ENCODE measurements at regions not wholly inside any gene's neighbourhood (a gene's known extent, or its start where the extent isn't known, plus 50 kb on each side); places are given as distances from the start of the nearest gene placed in this dataset.

DNA sequence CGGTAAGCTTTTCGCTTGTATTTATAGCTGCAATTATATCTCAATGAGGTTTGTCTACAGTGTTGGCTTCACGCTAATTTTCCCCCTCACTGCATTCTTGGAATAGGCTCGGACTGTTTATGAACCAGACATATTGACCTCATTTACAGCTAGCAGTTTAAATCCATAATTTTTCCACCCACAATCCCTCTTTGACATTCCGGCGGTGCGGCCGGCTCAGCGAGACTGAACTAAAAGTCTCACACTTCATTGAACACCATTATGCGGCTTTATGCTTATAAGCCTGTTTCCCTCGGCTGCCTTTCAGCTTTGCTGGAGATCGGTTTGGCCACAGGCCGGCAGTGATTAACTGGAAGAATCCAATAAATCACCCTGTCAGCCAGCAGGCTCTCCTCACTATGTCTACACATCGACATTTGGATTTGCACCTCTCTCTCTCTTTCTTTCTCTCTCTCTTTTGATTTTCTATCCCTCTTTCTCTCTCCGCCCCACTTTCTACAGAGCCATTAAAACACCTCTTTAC is 315.0 kb upstream of the TLE4 start:
- H3K9ac ChIP-seq (ENCODE audit: low read length) = no peak overlapping the region
- H3K27me3 ChIP-seq (ENCODE audit: control insufficient read depth, insufficient read depth, low read length) = no peaks in the 10 kb centered on the region
- no peak overlapping the region for H3K27ac ChIP-seq (ENCODE audit: low read depth, low read length)
- no peak overlapping the region for H3K4me3 ChIP-seq (ENCODE audit: low read depth, low read length)
- peaks cover 9% of the 10 kb centered on the region for H3K9me3 ChIP-seq (ENCODE audit: control insufficient read depth, insufficient read depth, low read depth, low read length)
- H3K36me3 ChIP-seq (ENCODE audit: control insufficient read depth, insufficient read depth, low read length) = no peaks in the 10 kb centered on the region
- peaks cover 7% of the 10 kb centered on the region; the same call in 1 of the 2 replicates for H3K4me1 ChIP-seq (ENCODE audit: control insufficient read depth, insufficient read depth, low read length)

DNA sequence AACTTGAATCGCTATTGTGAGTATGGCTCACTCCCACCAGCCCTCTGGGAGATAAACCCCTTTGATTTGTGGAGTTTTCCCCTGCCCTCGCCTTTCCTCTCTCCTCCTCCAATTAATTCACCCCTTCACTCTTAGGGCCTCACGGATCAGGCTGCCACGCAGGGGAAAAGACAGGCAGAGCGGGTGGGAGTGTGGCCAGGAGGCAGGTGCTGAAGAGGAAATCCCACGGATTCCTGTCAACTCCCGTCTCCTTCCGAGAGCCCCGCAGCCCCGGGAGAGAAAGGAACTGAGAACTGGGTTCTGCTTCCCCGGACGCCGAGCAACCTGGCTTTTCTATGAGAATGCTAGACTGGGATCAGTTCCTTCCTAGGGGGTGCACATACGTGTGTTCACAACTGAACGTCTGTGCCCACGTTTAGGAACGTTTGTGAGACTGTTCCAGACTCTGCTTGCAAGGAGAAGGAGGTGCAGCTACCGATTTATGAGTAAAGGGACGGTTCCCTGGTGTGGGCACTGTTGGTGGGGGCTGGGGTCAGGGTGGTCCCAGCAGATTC is 314.5 kb upstream of the TLE4 start:
- peaks cover 7% of the 10 kb centered on the region; the same call in 1 of the 2 replicates for H3K4me1 ChIP-seq (ENCODE audit: control insufficient read depth, insufficient read depth, low read length)
- no peaks in the 10 kb centered on the region for H3K36me3 ChIP-seq (ENCODE audit: control insufficient read depth, insufficient read depth, low read length)
- no peak overlapping the region for H3K27ac ChIP-seq (ENCODE audit: low read depth, low read length)
- no peak overlapping the region for H3K9ac ChIP-seq (ENCODE audit: low read length)
- no peak overlapping the region for H3K4me3 ChIP-seq (ENCODE audit: low read depth, low read length)
- peaks cover 5% of the 10 kb centered on the region; the same call in 1 of the 2 replicates for H3K9me3 ChIP-seq (ENCODE audit: control insufficient read depth, insufficient read depth, low read depth, low read length)
- H3K27me3 ChIP-seq (ENCODE audit: control insufficient read depth, insufficient read depth, low read length) = no peaks in the 10 kb centered on the region

DNA sequence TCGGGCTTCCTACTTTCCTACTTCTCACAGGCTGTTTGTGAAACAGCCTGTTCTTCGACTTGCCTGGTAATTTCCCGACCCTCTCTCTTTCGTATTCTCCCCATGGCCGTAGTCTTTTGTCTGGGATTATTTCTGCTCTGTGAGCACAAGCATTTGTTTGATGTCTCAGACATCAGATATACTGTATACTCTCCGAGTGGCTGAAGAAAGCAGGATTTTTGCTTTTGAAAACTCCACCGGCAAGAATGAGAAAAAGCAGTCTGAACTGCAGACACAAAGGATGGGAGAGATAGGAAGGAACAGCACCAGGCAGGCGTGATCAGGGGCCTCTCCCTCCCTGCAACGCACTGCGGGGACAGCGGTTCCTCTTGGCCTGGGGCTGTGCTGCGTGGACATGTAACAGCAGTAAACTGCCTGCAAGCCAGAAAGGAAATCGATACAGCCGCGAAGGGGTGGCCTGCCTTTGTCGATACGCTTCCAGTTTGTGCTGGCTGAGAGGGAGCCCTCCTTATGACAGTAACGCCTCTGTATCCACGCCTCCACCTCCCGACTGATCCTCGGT is 313.9 kb upstream of the TLE4 start:
- no peaks in the 10 kb centered on the region for H3K36me3 ChIP-seq (ENCODE audit: control insufficient read depth, insufficient read depth, low read length)
- H3K27me3 ChIP-seq (ENCODE audit: control insufficient read depth, insufficient read depth, low read length) = no peaks in the 10 kb centered on the region
- no peak overlapping the region for H3K4me3 ChIP-seq (ENCODE audit: low read depth, low read length)
- H3K9me3 ChIP-seq (ENCODE audit: control insufficient read depth, insufficient read depth, low read depth, low read length) = no peaks in the 10 kb centered on the region
- no peak overlapping the region for H3K27ac ChIP-seq (ENCODE audit: low read depth, low read length)
- no peak overlapping the region for H3K9ac ChIP-seq (ENCODE audit: low read length)
- peaks cover 7% of the 10 kb centered on the region; the same call in 1 of the 2 replicates for H3K4me1 ChIP-seq (ENCODE audit: control insufficient read depth, insufficient read depth, low read length)

DNA sequence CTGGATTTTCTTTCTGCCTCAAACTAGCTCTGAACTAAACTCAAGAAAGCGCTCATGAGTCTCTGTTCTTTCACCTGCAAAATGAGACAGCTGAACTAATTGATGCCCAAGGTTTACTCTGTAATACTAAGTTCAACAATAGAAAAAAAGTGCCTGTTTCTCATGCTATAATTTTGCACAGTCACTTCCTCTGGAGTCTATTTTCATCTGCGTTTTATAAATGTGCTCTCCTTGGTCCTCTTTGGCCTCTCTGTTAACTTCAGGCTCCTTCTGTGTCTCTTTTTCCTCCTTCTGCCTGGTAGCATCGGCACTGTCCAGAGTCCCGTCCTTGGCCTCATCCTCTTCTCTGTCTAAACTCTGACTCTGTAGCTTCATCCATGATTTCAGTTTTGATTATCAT is 311.9 kb upstream of the TLE4 start:
- Histone ChIP-seq H3K36me3 (ENCODE audit: control insufficient read depth, insufficient read depth, low read length) (no peaks in the 10 kb centered on the region), H3K4me3 (ENCODE audit: low read depth, low read length) (no peak overlapping the region), H3K9ac (ENCODE audit: low read length) (no peak overlapping the region), H3K9me3 (ENCODE audit: control insufficient read depth, insufficient read depth, low read depth, low read length) (no peaks in the 10 kb centered on the region), H3K4me1 (ENCODE audit: control insufficient read depth, insufficient read depth, low read length) (peaks cover 7% of the 10 kb centered on the region; the same call in 1 of the 2 replicates), H3K27ac (ENCODE audit: low read depth, low read length) (no peak overlapping the region), H3K27me3 (ENCODE audit: control insufficient read depth, insufficient read depth, low read length) (no peaks in the 10 kb centered on the region)

DNA sequence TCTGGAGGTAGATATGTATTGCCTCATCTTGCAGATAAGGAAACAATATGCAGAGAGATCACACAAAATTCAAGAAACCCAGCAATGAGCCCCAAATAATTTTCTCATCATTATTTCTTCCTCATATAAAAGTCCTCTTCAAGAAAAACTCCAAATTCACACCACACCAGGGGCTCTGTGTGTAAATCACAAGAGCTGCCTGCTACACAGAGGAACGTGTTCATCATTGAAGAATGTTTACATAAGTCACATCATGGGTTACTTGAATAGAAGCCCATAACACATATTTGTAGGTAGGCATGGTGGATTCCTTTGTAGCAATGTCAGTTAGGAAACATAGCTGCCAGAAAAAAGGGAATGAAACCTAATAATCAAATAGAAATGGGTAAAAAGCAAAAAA is 308.1 kb upstream of the TLE4 start:
- Histone ChIP-seq H3K4me1 (ENCODE audit: control insufficient read depth, insufficient read depth, low read length) (no peaks in the 10 kb centered on the region), H3K27me3 (ENCODE audit: control insufficient read depth, insufficient read depth, low read length) (no peaks in the 10 kb centered on the region), H3K9me3 (ENCODE audit: control insufficient read depth, insufficient read depth, low read depth, low read length) (no peaks in the 10 kb centered on the region), H3K36me3 (ENCODE audit: control insufficient read depth, insufficient read depth, low read length) (no peaks in the 10 kb centered on the region), H3K9ac (ENCODE audit: low read length) (no peak overlapping the region), H3K27ac (ENCODE audit: low read depth, low read length) (no peak overlapping the region), H3K4me3 (ENCODE audit: low read depth, low read length) (no peak overlapping the region)

DNA sequence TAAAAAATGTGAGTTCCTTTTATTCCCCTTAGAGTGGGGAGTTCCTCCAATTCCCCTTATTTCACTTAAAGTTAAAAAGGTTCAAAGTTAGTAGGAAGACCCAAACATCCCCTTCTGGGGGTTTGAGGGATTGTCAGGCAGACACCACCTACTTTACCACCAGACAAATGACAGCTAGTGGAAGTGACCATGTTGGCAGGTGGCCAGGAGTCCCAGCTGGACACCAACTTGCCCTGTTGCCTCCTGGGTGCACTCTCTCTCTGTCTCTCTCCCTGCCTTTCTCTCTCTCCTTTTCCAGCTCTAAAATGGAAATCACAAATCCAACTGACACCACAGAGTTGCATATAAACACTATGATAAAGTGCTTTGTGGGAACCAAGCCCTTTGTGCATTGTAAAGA is 307.7 kb upstream of the TLE4 start:
- Histone ChIP-seq H3K27ac (ENCODE audit: low read depth, low read length) (no peak overlapping the region), H3K4me1 (ENCODE audit: control insufficient read depth, insufficient read depth, low read length) (no peaks in the 10 kb centered on the region)

DNA sequence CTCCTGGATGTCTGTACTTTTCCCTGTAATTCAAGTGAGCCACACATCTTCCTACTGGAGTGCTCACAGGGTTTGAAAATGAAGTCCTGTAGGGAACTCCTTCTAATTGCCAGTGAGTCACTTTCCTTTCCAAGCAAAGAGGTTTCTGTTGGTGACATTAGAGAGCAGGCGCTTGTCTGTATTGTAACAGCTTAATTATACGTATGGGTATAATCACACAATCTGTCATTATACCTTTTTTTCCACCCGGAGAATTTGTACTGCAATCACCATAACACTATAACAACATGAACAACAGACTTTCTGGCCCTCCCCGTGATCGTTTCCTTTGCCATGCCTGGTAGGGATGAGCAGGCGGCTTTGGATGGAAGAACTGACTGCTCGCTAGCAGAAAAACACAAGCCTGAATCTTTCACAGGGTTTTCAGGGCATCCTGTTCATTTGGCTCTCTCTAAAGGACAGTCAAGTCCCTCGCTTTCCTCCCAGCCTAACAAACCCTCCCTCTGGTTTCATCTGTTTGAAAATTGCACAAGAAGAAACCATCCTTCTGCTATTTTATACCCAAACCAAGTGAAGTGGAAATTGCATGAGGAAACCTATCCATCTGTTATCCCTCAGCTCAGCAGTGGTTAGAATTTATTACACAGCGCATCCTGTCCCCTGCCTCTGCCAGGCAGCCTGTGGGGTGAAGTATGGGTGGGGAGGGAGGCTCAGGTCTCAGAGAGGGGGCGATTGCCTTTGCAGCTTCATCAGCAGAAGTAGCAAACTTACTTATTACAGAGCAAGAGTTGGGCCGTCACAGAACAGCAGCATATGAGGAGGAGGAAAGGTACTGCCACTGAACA is 307.0 kb upstream of the TLE4 start:
- Histone ChIP-seq H3K27me3 (ENCODE audit: control insufficient read depth, insufficient read depth, low read length) (no peaks in the 10 kb centered on the region), H3K9me3 (ENCODE audit: control insufficient read depth, insufficient read depth, low read depth, low read length) (no peaks in the 10 kb centered on the region), H3K4me1 (ENCODE audit: control insufficient read depth, insufficient read depth, low read length) (no peaks in the 10 kb centered on the region), H3K36me3 (ENCODE audit: control insufficient read depth, insufficient read depth, low read length) (no peaks in the 10 kb centered on the region), H3K9ac (ENCODE audit: low read length) (no peak overlapping the region), H3K4me3 (ENCODE audit: low read depth, low read length) (no peak overlapping the region), H3K27ac (ENCODE audit: low read depth, low read length) (no peak overlapping the region)

More for the DNA sequence above, 307.7 kb upstream of the TLE4 start:
- Histone ChIP-seq H3K9ac (ENCODE audit: low read length) (no peak overlapping the region), H3K9me3 (ENCODE audit: control insufficient read depth, insufficient read depth, low read depth, low read length) (no peaks in the 10 kb centered on the region), H3K4me3 (ENCODE audit: low read depth, low read length) (no peak overlapping the region), H3K27me3 (ENCODE audit: control insufficient read depth, insufficient read depth, low read length) (no peaks in the 10 kb centered on the region), H3K36me3 (ENCODE audit: control insufficient read depth, insufficient read depth, low read length) (no peaks in the 10 kb centered on the region)

DNA sequence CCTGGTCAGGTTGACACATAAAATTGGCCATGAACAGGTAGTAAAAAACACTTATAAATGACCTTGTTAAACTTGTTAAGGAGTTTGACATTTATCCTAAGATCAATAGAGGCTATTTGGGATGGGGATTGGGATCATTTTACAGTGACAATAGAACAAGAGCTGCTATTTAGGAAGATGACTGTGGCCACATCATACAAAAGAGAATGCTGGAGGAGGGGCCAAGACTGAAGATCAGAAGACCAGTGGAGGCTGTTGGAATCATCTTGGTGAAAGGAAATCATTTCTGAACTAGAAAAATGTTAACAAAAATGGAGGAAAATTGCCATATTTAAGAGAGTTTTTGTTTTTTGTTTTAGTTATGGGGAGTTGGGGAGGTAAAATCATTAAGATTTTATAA is 304.8 kb upstream of the TLE4 start:
- Histone ChIP-seq H3K9ac (ENCODE audit: low read length) (no peak overlapping the region), H3K4me3 (ENCODE audit: low read depth, low read length) (no peak overlapping the region), H3K36me3 (ENCODE audit: control insufficient read depth, insufficient read depth, low read length) (no peaks in the 10 kb centered on the region), H3K27ac (ENCODE audit: low read depth, low read length) (no peak overlapping the region), H3K27me3 (ENCODE audit: control insufficient read depth, insufficient read depth, low read length) (no peaks in the 10 kb centered on the region), H3K4me1 (ENCODE audit: control insufficient read depth, insufficient read depth, low read length) (no peaks in the 10 kb centered on the region), H3K9me3 (ENCODE audit: control insufficient read depth, insufficient read depth, low read depth, low read length) (no peaks in the 10 kb centered on the region)

DNA sequence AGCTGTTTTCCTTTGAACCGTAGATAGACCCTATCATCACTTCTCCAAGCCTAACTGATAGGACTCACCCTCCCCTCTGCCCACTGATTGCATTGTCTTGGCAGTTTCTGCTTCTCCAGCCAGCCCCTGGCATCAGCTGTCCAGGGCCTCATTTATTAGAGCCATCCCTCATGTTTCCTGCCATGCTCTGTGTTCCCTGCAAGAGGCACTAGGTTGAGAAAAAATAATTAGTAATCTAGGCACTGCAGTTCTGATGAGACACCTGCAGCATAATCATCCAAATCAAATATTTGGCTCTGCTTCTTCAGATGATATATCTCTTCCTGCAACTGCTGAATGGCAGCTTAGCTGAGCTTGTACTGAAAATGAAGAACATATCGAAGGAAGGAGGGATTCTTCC is 303.0 kb upstream of the TLE4 start:
- Histone ChIP-seq H3K27ac (ENCODE audit: low read depth, low read length) (no peak overlapping the region), H3K9ac (ENCODE audit: low read length) (no peak overlapping the region), H3K27me3 (ENCODE audit: control insufficient read depth, insufficient read depth, low read length) (no peaks in the 10 kb centered on the region), H3K36me3 (ENCODE audit: control insufficient read depth, insufficient read depth, low read length) (no peaks in the 10 kb centered on the region), H3K4me1 (ENCODE audit: control insufficient read depth, insufficient read depth, low read length) (no peaks in the 10 kb centered on the region), H3K4me3 (ENCODE audit: low read depth, low read length) (no peak overlapping the region), H3K9me3 (ENCODE audit: control insufficient read depth, insufficient read depth, low read depth, low read length) (no peaks in the 10 kb centered on the region)

DNA sequence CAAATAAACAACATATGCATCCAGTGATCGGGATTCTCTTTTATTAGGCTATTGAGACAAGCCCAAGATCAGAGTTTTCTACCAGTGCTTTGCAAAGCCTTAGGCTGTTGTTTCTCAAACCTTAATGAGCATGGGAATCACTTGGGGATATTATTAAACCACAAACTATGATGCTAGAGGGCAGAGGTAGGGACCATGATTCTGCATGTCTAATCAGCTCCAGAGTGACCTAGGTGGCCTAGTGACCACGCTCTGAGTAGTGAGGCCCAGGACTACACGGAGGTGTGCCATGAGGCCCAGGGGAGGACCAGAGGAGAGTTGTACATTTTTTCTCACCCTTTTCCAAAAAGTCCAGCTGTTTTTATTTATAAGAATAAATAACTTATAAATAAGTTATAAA is 298.5 kb upstream of the TLE4 start:
- Histone ChIP-seq H3K36me3 (ENCODE audit: control insufficient read depth, insufficient read depth, low read length) (no peaks in the 10 kb centered on the region), H3K9me3 (ENCODE audit: control insufficient read depth, insufficient read depth, low read depth, low read length) (no peaks in the 10 kb centered on the region), H3K4me1 (ENCODE audit: control insufficient read depth, insufficient read depth, low read length) (0 out of 2 replicates have a peak, but pooled peaks cover 3% of the 10 kb centered on the region), H3K27ac (ENCODE audit: low read depth, low read length) (no peak overlapping the region), H3K4me3 (ENCODE audit: low read depth, low read length) (no peak overlapping the region), H3K9ac (ENCODE audit: low read length) (no peak overlapping the region), H3K27me3 (ENCODE audit: control insufficient read depth, insufficient read depth, low read length) (no peaks in the 10 kb centered on the region)

DNA sequence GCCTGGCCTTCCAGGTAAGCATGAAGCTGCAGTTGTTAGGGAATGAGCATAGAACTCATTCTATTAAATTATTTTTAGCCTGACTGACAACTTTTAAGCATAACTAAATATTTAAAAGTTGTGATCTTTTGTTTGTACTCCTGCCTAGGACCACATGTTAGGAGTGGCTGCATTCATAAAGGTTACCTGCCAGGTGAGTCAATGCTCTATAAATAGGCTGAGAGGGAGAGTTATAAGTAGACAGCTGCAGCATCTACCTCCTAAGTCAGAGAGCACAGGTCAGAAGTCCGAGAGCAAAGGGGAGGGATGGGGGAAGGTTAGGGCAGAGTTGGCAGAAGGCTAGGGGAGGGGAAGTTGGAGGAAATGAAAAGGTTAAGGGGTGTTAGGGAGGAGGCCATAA is 292.4 kb upstream of the TLE4 start:
- no peaks in the 10 kb centered on the region for H3K27me3 ChIP-seq (ENCODE audit: control insufficient read depth, insufficient read depth, low read length)

More for the DNA sequence above, 292.4 kb upstream of the TLE4 start:
- H3K4me3 ChIP-seq (ENCODE audit: low read depth, low read length) = no peak overlapping the region
- H3K36me3 ChIP-seq (ENCODE audit: control insufficient read depth, insufficient read depth, low read length) = no peaks in the 10 kb centered on the region
- 0 out of 2 replicates have a peak, but pooled peaks cover 2% of the 10 kb centered on the region for H3K4me1 ChIP-seq (ENCODE audit: control insufficient read depth, insufficient read depth, low read length)
- no peak overlapping the region for H3K9ac ChIP-seq (ENCODE audit: low read length)
- no peaks in the 10 kb centered on the region for H3K9me3 ChIP-seq (ENCODE audit: control insufficient read depth, insufficient read depth, low read depth, low read length)
- H3K27ac ChIP-seq (ENCODE audit: low read depth, low read length) = no peak overlapping the region
